ENCODE measurements at regions not wholly inside any gene's neighbourhood (a gene's known extent, or its start where the extent isn't known, plus 50 kb on each side); places are given as distances from the start of the nearest gene placed in this dataset.
"Not testable (repeated sequence)": the region's sequence is repeated elsewhere in the genome, so short reads cannot be mapped to it uniquely, and the experiment has no call there.

DNA sequence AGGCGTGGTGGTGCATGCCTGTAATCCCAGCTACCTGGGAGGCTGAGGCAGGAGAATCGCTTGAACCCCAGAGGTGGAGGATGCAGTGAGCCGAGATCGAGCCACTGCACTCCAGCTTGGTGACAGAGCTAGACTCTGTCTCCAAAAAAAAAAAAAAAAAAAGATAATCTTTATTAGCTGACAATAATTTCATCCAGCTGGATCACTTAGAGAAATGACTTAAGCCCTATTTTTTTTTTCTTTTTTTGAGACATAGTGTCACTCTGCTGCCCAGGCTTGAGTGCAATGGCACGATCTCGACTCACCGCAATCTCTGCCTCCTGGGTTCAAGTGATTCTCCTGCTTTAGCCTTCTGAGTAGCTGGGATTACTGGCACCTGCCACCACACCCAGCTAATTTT lies 51.6 kb upstream of the MAP4K4 start:
- not testable (repeated sequence) for DNase-seq

DNA sequence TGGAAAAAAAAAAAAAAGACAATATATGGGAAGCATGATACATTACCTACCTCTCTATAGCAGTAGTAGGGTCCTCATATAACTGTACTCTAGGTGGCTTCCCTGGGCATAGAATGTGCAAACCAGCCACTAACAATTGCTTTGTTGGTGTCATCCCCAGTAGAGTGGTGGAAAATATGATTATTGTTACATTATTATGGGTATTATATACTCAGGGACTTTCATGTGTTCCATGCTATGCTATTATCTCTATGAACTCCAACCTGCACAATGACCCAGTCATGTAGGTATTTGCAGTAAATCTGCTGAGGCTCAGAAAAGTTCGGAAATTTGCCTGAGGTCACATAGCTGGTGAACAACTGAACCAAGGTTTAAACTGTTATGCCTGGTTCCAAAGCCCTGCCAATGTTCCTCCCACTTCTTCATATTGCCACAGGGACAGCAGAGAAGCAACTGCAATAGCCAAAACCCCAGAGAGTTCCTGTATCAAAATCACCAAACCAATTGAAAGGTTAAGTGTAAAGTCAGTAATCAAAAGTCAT lies 52.6 kb upstream of the MAP4K4 start:
- DNase-seq = no peak

DNA sequence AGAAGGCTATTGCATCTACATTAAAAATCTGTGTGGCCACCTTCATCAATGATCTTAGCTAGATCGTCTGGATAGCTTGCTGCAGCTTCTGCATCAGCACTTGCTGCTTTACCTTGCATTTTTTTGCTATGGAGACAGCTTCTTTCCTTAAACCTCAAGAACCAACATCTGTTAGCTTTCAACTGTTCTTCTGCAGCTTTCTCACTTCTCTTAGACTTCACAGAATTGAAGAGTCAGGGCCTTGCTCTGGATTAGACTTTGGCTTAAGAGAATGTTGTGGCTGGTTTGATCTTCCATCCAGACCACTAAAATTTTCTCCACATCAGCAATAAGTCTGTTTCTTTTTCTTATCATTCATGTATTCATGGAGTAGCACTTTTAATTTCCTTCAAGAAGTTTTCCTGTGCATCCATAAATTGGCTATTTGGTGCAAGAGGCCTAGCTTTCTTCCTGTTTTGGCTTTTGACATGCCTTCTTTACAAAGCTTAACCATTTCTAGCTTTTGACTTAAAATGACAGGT lies 54.4 kb upstream of the MAP4K4 start:
- DNase-seq = no peak

DNA sequence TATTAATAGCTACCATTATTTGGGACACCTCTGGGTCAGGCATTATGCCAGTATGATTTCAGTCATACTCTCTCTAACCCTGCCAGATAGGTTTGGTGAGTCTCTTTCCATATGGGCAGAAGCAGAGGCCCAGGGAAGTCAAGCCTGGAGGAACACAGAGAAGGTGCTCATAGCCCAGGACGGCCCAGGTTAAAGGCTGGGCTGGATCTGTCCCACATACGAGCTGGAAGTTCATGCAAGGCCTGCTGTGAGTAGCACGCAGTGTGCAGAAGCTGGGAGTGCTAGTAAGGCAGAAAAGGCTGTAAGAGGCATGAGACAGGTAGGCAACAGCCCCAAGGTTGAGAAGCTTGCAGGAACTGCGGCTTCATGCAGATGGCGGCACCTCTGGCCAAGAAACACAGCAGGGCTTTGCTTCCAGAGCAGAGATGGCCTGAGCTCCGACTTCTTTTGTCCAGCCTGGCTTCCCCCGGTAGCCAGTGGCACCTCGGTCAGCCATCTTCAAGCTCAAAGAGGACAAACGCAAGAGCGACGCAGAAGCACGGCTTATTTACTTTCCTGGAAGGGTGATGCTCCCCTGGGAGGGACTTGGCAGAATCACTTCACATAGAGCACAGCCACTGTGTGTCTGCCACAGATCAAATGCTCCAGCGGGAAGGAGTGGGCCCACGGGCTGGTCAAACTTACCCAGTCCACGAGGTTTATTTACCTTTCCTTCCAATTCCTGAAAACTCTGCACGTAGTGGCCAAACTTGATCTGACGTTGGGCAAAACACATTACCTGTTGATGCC lies 58.5 kb upstream of the MAP4K4 start:
- DNase-seq = no peak

DNA sequence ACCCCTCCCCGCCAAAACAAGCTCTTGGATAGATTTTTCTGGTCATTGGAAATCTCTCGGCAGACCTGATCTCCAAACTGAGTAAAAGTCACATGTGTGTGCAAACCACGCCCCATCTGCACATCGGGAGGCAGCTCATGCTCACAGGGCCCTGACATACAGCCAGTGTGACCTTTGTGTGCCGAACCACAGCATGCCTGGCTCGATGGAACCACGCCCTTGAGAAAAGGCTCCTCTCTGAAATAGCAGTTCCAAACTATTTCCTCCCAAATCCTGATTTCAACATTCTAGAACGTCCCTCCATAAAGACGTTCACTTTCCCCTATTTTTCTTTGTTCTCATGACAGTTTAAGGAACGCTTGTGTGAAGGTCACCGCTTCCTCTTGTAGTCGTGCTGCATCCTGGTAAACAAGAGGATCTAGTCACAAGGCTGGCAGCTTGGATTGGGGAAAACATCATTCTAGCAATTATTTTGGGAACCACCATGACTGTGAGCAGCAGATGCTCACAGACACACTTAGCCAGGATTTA lies 59.3 kb upstream of the MAP4K4 start:
- DNase-seq = no peak

DNA sequence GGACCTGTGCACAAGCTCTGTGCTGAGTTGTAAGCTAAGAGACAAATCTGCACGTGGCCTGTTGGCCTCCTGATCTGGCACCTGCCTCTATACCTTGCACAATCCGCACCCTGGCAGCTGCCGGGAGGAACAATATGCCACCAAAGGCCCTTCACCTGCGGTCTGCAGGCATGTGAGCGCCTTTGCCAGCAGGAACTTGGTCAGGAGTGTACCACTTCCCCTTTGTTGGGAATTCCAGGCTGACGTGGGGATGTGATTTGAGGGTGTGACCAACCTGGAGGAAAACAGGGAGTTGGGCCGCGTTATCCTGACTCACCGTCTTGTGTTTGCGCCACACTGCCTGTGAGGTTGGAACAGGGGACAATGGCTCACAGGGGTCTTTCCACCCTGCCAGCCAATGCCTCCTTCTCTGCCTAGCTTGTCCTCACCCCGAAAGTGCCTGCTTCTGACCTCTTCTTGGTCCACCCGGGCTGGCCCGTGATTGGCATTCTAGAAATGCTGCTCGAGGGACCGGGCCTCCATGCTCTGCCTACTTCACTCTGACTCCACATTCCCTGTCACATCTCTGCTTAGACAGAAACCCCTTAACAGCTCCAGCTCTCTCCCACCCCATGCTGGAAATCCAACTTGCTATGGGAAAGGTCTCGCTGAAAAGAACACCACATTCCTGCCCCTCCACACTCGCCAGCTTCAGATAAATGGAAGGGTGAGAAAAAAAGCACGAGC lies 67.1 kb upstream of the MAP4K4 start:
- no peak for DNase-seq

DNA sequence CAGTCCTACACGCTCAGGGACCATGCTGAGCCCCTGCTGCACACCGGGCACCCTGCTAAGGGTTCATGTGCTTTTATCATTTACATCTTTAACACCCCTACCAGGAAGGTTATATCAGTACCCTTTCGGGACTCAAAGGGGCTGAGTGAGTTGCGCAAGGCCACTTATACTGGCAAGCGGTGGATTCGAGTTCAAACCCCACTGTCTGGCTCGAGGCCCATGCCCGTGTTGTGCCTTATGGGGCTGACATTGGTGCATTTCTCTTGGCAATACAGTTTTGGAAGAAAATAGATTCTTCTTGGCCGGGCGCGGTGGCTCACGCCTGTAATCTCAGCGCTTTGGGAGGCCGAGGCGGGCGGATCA lies 69.5 kb upstream of the MAP4K4 start:
- DNase-seq = no peak

DNA sequence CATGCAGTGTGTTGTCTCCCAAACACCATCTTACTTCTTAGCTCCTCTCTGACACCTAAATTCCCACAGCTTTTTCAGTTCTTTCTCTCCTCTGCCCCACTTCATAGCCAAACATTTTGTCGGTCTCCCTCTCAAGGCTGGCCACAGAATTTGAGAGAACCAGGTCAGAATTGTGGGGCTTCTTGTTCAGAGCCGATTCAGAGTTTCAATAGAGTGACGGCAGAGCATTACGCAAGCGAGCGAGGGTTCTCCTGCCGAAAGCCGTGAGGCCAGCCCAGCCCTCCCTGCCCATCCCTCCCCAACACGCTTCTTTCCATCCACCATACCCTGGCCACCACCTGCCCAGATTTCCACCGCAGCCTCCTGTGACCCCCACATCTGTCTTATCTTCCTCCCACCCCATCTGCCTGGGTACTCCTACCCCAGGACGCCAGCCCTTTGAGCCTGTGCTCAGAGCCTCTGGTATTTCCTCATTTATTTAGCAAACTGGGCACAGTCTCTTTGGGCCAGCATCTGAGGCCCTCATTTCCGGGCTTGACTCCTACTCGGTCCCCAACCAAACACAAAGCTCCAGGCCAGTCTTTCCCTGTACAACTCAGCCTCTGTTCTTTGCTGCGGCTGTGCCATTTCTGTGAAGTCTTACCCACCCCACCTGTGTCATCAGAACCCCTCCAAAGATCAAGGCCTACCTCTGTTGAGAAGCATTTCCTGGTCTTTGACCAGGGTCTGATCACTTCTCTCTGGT lies 70.0 kb upstream of the MAP4K4 start:
- no peak for DNase-seq

DNA sequence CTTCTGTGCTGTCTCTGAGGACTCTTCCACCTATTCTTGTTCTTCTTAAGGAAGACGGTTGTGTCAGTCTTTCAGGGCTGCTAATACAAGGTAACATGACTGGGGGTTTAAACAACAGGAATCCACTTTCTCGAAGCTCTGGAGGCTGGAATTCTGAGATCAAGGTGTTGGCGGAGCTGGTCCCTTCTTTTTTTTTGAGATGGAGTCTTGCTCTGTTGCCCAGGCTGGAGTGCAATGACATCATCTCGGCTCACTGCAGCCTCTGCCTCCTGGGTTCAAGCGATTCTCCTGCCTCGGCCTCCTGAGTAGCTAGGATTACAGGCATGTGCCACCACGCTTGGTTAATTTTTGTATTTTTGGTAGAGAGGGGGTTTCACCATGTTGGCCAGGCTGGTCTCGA lies 71.7 kb upstream of the MAP4K4 start:
- not testable (repeated sequence) for DNase-seq

DNA sequence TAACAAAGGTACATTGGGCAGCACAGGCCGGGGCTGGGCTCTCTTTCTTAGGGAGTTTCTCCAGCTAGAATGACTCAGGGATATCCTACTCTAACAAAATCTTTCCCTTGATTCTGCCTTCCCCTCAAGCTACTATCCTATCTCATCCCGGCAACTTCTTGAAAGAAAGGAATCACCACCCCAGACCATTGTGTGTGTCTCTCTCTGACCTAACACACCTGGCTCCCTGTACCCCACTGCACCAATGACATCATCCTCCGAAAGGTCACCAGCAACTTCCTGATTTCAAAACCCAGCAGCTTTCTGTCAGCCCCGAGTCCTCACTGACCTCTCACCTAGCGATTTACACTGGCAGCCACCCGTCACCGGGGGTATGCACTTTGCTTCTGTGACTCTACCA lies 72.1 kb upstream of the MAP4K4 start:
- DNase-seq = no peak

DNA sequence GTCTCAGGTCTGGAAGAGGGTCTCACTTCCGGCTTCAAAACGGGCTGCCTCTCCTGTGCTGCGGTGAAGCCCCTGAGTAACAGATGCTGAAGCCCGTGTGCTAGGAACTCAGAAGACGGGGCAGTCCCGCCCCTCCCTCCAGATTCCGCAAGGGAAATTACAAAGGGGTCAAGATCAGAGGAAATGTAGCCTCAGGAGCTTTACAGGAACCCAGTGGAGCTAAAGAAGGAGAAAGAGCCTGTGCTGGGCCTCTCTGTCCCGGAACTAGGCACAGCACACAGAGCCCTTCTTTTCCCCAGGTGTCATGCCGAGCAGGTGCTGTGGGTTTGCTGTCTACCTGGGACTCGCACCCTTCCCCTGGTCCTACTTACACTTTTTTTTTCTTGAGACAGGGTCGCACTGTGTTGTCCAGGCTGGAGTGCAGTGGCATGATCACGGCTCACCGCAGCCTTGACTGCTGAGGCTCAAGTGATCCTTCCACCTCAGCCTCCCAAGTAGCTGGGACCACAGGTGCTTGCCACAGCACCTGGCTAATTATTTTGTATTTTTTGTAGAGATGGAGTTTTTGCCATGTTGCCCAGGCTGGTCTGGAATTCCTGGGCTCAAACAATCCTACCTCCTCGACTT lies 72.7 kb upstream of the MAP4K4 start:
- DNase-seq = no peak

DNA sequence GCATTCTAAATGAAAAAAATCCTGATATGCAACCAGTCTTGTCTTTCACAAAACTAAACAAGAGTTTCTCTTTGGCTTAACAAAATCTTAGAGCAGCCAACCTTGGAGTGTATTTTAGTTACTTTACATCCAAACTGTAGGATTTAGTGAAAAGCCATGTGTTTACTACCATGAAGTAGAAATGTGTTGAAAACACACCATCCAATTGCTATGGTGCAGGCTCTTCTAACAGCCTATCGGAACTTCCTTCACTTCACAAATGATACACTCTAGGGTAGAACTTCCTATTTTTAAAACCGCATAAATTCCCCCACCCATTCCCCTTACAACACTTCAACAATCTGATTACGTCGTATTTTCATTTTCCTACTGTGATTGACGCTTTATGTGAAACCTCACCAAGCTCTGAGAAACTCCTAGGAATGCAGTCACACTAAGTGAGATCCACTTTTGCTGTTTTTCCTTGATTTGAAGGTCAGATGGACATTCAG lies 74.4 kb upstream of the MAP4K4 start:
- DNase-seq = no peak

DNA sequence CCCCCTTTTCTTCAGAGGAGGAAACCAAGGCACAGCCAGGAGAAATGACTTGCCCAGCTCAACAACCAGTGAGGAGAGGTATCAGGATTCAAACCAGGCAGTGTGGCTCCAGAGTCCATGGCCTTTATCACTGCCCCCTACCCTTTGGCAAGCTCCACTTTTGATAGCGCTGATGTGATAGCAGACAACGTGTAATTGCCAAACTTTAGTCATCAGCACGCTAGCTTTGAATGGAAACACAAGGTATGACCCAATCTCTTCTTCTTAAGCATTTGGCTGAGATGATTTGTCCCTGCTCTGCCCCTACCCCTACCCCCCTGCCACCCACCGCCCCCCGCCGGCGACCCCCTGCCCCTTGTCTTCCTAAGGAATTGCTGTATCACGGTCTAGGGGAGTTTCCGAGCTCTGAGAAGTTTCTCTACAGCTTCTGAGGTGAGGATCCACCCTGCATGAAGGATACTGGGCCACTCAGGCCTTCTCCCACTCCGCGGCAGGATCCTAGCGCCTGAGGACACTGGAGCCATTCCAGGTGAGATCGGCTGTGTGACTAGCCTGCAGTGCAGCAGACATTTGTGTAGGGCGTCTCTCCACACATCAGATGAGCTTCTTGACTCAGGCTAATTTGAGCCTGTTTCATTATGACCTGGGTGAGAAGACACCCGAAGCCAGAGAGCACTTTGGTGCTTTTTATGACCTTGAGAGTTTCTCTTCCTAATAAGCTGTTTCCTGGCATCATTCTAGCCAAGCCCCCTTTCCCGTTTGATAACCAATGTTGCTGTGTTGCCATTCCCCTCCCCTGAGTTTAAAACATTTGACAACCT lies 75.1 kb upstream of the MAP4K4 start:
- no peak for DNase-seq

DNA sequence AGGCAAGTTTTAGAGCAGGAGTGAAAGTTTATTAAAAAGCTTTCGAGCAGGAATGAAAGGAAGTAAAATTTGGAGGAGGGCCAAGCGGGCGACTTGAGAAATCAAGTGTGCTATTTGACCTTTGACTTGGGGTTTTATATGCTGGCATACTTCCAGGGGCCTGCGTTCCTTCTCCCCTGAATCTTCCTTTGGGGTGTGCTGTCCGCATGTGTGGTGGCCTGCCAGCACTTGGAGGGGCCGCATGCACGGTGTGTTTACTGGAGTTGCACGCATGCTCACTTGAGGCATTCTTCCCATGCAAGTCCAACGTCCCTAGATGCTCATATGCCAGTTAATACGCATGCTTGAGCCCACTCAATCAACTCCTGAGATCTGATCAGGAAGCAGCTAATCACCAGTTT lies 78.3 kb upstream of the MAP4K4 start:
- peak in 2 of 58 donors; percentile 15 to 43 for DNase-seq

DNA sequence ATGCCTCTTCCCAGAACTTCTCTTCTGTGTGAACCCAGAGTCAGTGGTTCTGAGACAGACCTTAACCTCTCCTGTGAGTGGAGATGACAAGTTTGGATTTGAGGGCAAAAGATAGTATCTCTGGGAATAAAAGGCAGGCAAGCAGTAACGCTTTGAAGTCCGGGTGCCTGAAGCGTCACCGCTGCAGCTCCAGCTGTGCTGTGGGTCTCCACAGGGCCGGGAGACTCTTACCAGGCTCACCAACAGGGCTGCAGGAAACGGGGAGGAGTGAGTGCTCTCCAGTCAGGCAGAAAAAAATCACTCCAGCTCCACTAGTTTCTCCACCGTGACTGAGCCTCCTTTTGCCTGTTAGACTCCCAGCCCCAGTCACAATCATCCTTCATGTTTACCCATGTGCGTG lies 79.7 kb upstream of the MAP4K4 start:
- no peak for DNase-seq

DNA sequence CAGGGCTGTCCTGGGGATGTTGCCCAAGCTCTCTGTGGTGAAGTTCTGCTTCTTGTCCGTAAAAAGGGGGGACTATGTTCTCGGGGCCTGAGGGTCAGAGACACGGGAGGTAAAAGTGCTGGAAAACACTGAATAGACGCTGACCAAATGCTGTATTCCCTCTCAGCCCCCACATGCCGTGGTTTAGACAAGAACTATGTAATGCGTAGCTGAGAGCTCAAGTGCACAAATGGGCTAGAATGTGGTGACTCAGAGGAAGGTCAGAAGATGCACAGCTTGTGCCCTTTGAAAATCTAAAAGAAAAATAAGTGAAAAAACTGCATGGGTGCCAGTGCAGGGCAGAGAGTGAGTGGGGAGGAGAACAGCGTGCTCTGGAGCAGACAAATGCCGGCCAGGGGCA lies 80.3 kb upstream of the MAP4K4 start:
- no peak for DNase-seq

DNA sequence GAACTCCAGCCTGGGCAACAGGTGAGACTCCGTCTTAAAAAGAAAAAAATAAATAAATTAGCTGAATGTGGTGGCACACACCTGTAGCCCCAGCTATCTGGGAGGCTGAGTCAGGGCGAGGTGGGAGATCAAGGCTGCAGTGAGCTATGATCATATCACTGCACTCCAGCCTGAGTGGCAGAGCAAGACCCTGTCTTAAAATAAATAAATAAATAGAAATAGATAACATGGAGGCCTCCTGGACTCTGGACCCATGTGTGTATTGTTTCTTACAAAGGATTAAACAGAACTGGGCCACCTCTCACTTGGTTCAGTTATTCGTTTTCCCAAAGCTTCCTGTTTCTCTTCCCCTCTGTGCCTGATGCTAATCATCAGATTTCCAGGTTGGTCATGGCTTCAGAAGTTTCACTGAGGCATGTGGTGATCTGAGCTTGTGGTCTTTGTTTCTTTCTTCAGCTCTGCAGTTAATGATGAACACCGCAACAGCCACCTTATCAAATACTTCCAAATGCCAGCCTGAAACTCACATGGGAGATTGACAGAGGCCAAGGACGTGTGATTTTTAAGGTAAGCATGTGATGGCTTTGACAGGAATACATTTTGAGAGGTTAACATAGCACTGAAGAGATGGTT lies 83.3 kb upstream of the MAP4K4 start:
- no peak for DNase-seq

DNA sequence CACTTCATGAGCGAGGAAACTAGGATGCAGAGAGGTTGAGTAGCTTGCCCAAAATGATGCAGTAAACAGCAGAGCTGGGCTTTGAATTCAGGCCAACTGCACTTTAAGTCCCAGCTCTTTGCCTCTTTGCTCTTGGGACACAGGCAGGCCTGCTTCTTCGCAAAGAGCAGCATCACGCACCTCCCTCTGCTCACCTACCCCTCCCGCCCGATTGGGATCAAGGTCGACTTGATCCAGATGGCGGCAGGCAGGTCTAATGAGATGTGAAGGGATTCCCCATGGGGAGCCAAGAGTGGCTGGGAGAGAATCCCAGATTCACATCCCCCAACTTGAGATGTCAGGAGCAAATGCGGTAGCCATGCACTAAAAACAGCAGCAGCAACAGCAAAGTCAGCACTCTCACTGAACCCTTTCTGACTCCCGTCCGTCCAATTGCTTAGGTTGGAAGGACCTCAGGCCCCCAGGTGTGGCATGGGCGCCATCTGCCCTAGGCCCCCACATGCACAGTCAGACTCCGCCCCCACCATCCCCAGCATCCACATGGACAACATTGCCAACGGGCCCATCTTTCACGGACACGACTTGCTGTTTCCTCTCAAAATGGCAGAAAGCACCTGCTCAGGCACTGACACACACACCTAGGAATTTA lies 84.3 kb upstream of the MAP4K4 start:
- DNase-seq = no peak

DNA sequence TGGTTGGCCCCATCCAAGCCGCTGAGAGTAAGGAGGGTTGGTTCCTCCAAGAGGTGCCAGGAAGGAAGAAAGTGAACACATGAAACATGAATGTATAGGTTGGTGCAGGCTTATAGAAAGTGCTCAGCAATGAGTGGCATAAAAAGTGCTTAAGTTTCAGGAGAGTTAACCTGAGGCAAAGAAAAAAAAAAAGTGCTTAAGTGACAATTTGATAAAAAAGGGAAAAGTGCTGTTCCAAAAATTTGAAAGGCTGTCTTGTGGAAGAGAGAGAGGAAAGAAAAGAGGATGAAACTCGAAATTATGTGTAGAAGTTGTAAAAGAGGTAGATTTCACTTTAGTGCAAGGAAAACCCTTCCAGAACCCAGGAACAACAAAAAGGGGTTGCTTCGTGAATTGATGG lies 85.5 kb upstream of the MAP4K4 start:
- DNase-seq = no peak
